CD14-positive monocyte (primary cell): ENCODE measurements at regions not wholly inside any gene's neighbourhood (a gene's known extent, or its start where the extent isn't known, plus 50 kb on each side); places are given as distances from the start of the nearest gene placed in this dataset.

ENCODE experiments used
- DNase-seq, 3 donors: peaks; one replicate each; pipeline ENCODE4 v3.0.0-alpha.2; 2011 to 2022
- H2AFZ ChIP-seq: 2 replicates; pipeline ENCODE4 v1.6.0; 2012; ENCODE audit warnings: mild to moderate bottlenecking, low read depth, low read length, inconsistent platforms; ENCODE audit not compliant: insufficient read depth, poor library complexity, severe bottlenecking
- H3K27ac ChIP-seq, 2 donors: 1 replicate in 1 of 2; 2 replicates in 1 of 2; pipeline ENCODE4 v1.5.1; 2012 to 2013; ENCODE audit warnings: low read length in 2 of 2, control low read depth in 1 of 2, inconsistent platforms in 1 of 2, low read depth in 1 of 2, mild to moderate bottlenecking in 1 of 2
- H3K27me3 ChIP-seq, 2 donors: one replicate each; pipeline versions ENCODE4 v1.6.0 to v1.6.1; 2011 to 2013; ENCODE audit warnings: low read length in 2 of 2; ENCODE audit not compliant: control insufficient read depth in 2 of 2, insufficient read depth in 2 of 2
- H3K36me3 ChIP-seq, 2 donors: replicated peaks in 1 of 2; 1 replicate in 1 of 2; 2 replicates in 1 of 2; pipeline versions ENCODE4 v1.5.1 to v1.6.1; 2012 to 2013; ENCODE audit warnings: low read length in 2 of 2, control low read depth in 1 of 2, inconsistent platforms in 1 of 2, mild to moderate bottlenecking in 1 of 2; ENCODE audit not compliant: insufficient read depth in 2 of 2, control insufficient read depth in 1 of 2
- H3K4me1 ChIP-seq, 2 donors: 1 replicate in 1 of 2; 2 replicates in 1 of 2; pipeline versions ENCODE4 v1.5.1 to v1.6.1; 2012 to 2013; ENCODE audit warnings: low read length in 2 of 2, control low read depth in 1 of 2, inconsistent platforms in 1 of 2, mild to moderate bottlenecking in 1 of 2, moderate library complexity in 1 of 2; ENCODE audit not compliant: insufficient read depth in 2 of 2, control insufficient read depth in 1 of 2
- H3K4me2 ChIP-seq: replicated peaks from 2 replicates; pipeline ENCODE3; 2012; ENCODE audit warnings: low read length, moderate library complexity, mild to moderate bottlenecking; ENCODE audit not compliant: poor library complexity, severe bottlenecking; ENCODE audit errors: extremely low read depth
- H3K4me3 ChIP-seq, 3 experiments: fragments of 200-600 bp in 1 of 3; sonication (generic) in 1 of 3; replicated peaks in 1 of 3; 1 replicate in 2 of 3; 2 replicates in 1 of 3; pipeline ENCODE4 v1.5.1; 2011 to 2013; ENCODE audit warnings: low read length in 3 of 3, mild to moderate bottlenecking in 3 of 3, control low read depth in 2 of 3, low read depth in 2 of 3, inconsistent platforms in 1 of 3, moderate library complexity in 1 of 3
- H3K79me2 ChIP-seq: 2 replicates; pipeline ENCODE4 v1.6.0; 2012; ENCODE audit warnings: mild to moderate bottlenecking, control low read depth, inconsistent platforms, low read length, moderate library complexity; ENCODE audit not compliant: insufficient read depth
- H3K9ac ChIP-seq: 2 replicates; pipeline ENCODE4 v1.6.0; 2017; ENCODE audit warnings: low read length, mild to moderate bottlenecking; ENCODE audit not compliant: insufficient read depth, poor library complexity, severe bottlenecking
- H3K9me3 ChIP-seq, 2 donors: replicated peaks in 1 of 2; 1 replicate in 1 of 2; 2 replicates in 1 of 2; pipeline versions ENCODE4 v1.5.1 to v1.6.1; 2012 to 2013; ENCODE audit warnings: low read length in 2 of 2, control low read depth in 1 of 2; ENCODE audit not compliant: control insufficient read depth in 1 of 2, insufficient read depth in 1 of 2
- H4K20me1 ChIP-seq: 2 replicates; pipeline ENCODE4 v1.6.0; 2012; ENCODE audit warnings: mild to moderate bottlenecking, low read length, control low read depth, moderate library complexity; ENCODE audit not compliant: insufficient read depth
- H3K27ac Mint-ChIP-seq, 7 donors: one replicate each; pipeline ENCODE4 v1.8.0; 2020; ENCODE audit warnings: mild to moderate bottlenecking in 7 of 7, mixed read lengths in 7 of 7, moderate library complexity in 6 of 7, inconsistent platforms in 2 of 7
- H3K27me3 Mint-ChIP-seq, 3 donors: one replicate each; pipeline ENCODE4 v1.8.0; 2021 to 2022; ENCODE audit warnings: low read depth in 3 of 3, mild to moderate bottlenecking in 3 of 3, mixed read lengths in 3 of 3, moderate library complexity in 3 of 3, inconsistent platforms in 1 of 3
- H3K36me3 Mint-ChIP-seq, 2 donors: one replicate each; pipeline ENCODE4 v1.8.0; 2020; ENCODE audit warnings: mixed read lengths in 2 of 2, inconsistent platforms in 1 of 2, mild to moderate bottlenecking in 1 of 2
- H3K4me1 Mint-ChIP-seq: one replicate; pipeline ENCODE4 v1.8.0; 2020; ENCODE audit warnings: mild to moderate bottlenecking, mixed read lengths
- H3K4me3 Mint-ChIP-seq, 2 donors: one replicate each; pipeline ENCODE4 v1.8.0; 2020; ENCODE audit warnings: mild to moderate bottlenecking in 2 of 2, mixed read lengths in 2 of 2, moderate library complexity in 1 of 2
- H3K9me3 Mint-ChIP-seq, 7 donors: one replicate each; pipeline ENCODE4 v1.8.0; 2020 to 2022; ENCODE audit warnings: mixed read lengths in 7 of 7, mild to moderate bottlenecking in 6 of 7, moderate library complexity in 6 of 7, inconsistent platforms in 2 of 7
- CTCF ChIP-seq: fragments of 200-600 bp; IDR thresholded peaks from one replicate; pipeline ENCODE4 v1.8.0; 2022; ENCODE audit warnings: antibody characterized with exemption, mild to moderate bottlenecking
- WGBS: methylation state at CpG from one replicate; pipeline ENCODE4 v1.1.5; 2013; ENCODE audit warnings: missing lambda C conversion rate; ENCODE audit not compliant: insufficient coverage; 5-methylcytosine and 5-hydroxymethylcytosine counted together
- intact Hi-C, 2 donors: fragments of 100-400 bp; cut with micrococcal nuclease; formaldehyde crosslinking; loops; one replicate each; pipeline versions ENCODE4 v1.15.0 to v1.15.1; 2023

- WGBS, result 85% methylated on average over 7 of the region's 7 CpGs
Measured at GRCh38 chr17:5943232-5943631, 126.9 kb upstream of the WSCD1 start.

GRCh38 chr17:5943982-5944381 lies 126.2 kb upstream of the WSCD1 start:
- H3K4me3 ChIP-seq, result no peak overlapping the region
- DNase-seq, result no peak
- no peaks in the 10 kb centered on the region for H3K4me1 Mint-ChIP-seq
- H3K4me1 ChIP-seq, result no peaks in the 10 kb centered on the region
- no peak overlapping the region for H3K27ac ChIP-seq
- no peaks in the 10 kb centered on the region for H3K27me3 ChIP-seq
- WGBS, result no CpG with 5 or more reads among the region's 6 CpGs
- H3K79me2 ChIP-seq, result no peaks in the 10 kb centered on the region
- H3K9me3 Mint-ChIP-seq, result peaks cover 0 to 21% (median 4%) of the 10 kb centered on the region in 7 donors
- H3K9me3 ChIP-seq, result peaks cover 0 to 11% of the 10 kb centered on the region in 2 donors
- peaks cover 6 to 12% (median 10%) of the 10 kb centered on the region in 3 donors for H3K27me3 Mint-ChIP-seq
- H3K27ac Mint-ChIP-seq, result no peak overlapping the region
- TF ChIP-seq CTCF, result no peak
- H3K36me3 ChIP-seq, result no peaks in the 10 kb centered on the region
- no peaks in the 10 kb centered on the region for H3K36me3 Mint-ChIP-seq
- intact Hi-C loops, result no loop called here
- no peak overlapping the region for H2AFZ ChIP-seq
- H3K9ac ChIP-seq, result no peak overlapping the region
- no peak overlapping the region for H3K4me3 Mint-ChIP-seq
- no peaks in the 10 kb centered on the region for H4K20me1 ChIP-seq
- no peak overlapping the region for H3K4me2 ChIP-seq

More at GRCh38 chr17:5943232-5943631, 126.9 kb upstream of the WSCD1 start:
- H3K4me2 ChIP-seq, result no peak overlapping the region
- Mint-ChIP-seq H3K4me1 (no peaks in the 10 kb centered on the region), H3K27ac (no peak overlapping the region), H3K27me3 (peaks cover 3 to 12% (median 10%) of the 10 kb centered on the region in 3 donors), H3K36me3 (no peaks in the 10 kb centered on the region), H3K9me3 (peaks cover 0 to 21% (median 4%) of the 10 kb centered on the region in 7 donors), H3K4me3 (peak overlapping the region in 1 of 2 donors; percentile 9)
- H3K36me3 ChIP-seq, result no peaks in the 10 kb centered on the region
- no peak overlapping the region for H3K27ac ChIP-seq
- intact Hi-C loops, result no loop called here
- TF ChIP-seq CTCF, result no peak
- peaks cover 0 to 11% of the 10 kb centered on the region in 2 donors for H3K9me3 ChIP-seq
- no peak for DNase-seq
- H3K4me3 ChIP-seq, result no peak overlapping the region
- H3K79me2 ChIP-seq, result no peaks in the 10 kb centered on the region
- no peaks in the 10 kb centered on the region for H3K4me1 ChIP-seq
- no peaks in the 10 kb centered on the region for H3K27me3 ChIP-seq
- no peaks in the 10 kb centered on the region for H4K20me1 ChIP-seq
- no peak overlapping the region for H3K9ac ChIP-seq
- H2AFZ ChIP-seq, result no peak overlapping the region
